Mucosa of gallbladder (tissue), 1 donor: ENCODE measurements at regions not wholly inside any gene's neighbourhood (a gene's known extent, or its start where the extent isn't known, plus 50 kb on each side); places are given as distances from the start of the nearest gene placed in this dataset.

Source experiments
- DNase-seq: peaks from one replicate; pipeline ENCODE4 v3.0.0-alpha.2; 2020; ENCODE audit warnings: low spot score
- donor health status: DM: no; HTN: no; CAD: no.

DNA sequence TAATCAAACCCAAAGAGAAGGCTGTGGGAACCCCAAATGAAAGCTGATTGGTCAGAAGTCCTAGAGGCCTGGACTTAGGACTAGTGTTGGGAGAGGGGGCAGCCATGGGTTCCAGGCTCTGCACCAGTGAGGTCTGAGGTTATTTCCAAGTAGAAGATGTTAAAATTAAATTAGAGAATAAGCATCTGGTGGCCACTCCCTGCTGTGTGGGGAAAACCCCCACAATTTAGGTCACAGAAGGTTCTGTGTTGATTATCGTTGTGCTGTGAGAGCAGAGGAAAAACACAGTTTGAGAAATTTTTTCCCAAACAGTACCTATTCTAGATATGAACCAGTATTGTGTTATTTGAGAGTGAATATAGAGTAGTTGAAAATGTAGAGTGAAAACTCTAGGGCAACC, 53.9 kb upstream of the NSMCE3 start:
- no peak for DNase-seq

DNA sequence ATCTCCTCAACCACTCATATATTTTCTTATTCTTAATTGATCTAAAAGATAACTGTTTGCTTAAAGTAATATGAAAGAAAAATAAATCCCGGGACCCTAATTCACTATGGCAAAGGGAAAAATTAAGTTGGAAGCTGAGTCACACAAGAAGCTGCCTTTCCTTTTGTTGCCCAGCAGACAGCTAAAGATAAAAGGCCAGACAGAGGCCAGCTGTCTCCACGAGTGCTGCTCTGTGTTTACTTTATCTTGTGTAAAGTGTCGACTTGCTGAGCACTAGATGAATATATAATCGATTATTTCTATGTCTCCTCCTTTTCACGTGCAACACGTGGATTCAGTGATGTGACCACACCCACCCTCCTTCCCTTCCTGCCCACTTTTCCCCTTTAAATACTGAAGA, 52.8 kb upstream of the NSMCE3 start:
- DNase-seq, result no peak

DNA sequence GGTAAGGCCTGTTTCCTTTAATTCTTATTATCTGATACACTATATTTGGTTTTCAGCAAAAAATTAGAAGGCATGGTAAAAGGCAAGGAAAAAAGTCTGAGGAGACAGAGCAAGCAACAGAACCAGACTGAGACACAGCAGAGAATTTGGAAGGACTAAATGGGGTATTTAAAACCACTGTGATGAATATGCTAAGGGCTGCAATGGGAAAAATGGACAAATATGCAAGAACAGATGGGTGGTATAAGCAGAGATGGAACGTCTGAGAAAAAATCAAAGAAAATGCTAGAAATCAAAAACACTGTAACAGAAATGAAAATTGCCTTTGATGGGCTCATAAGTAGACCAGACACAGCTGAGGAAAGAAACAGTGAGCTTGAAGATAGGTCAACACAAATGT, 50.8 kb upstream of the NSMCE3 start:
- DNase-seq, result no peak

- DNase-seq, result no peak
Measured at GRCh38 chr15:29319823-29320222, 50.2 kb upstream of the NSMCE3 start.
